ENCODE measurements at regions not wholly inside any gene's neighbourhood (a gene's known extent, or its start where the extent isn't known, plus 50 kb on each side); places are given as distances from the start of the nearest gene placed in this dataset.
"Not testable (repeated sequence)": the region's sequence is repeated elsewhere in the genome, so short reads cannot be mapped to it uniquely, and the experiment has no call there.

DNA sequence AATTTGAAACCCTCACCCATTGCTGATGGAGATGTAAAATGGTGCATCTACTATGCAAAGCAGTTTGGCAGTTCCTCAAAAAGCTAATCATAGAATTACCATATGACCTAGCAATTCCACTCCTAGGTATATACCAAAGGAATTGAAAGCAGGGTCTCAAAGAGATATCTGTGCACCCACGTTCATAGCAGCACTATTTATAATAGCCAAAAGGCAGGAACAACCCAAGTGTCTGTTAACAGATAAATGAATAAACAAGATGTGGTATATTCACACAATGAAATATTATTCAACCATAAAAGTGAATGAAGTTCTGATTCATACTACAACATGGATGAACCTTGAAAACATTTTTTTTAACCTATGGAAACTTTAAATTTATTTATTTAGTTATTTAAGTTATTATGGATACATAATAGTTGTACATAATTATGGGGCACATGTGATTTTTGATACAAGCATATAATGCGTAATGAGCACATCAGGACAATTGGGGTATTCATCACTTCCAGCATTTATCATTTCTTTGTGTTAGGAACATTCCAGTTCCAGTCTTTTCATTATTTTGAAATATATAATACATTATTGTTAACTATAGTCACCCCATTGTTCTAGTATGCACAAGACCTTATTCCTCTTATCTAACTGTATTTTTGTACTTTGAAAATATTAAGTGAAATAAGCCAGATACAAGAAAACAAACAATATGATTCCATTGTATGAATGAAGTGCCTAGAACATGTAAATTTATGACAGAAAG lies 205.6 kb upstream of the CNKSR2 start:
- H3K27ac Mint-ChIP-seq: no peak overlapping the region
- ChIA-PET POLR2A (no interaction called here), CTCF (no interaction called here)
- no peaks in the 10 kb centered on the region for H3K9me3 Mint-ChIP-seq
- no peaks in the 10 kb centered on the region for H3K36me3 Mint-ChIP-seq (ENCODE audit: low read depth)
- H3K4me1 Mint-ChIP-seq: no peaks in the 10 kb centered on the region
- no peaks in the 10 kb centered on the region for H3K27me3 Mint-ChIP-seq
- H3K4me3 Mint-ChIP-seq: no peak overlapping the region
- no peak for DNase-seq

DNA sequence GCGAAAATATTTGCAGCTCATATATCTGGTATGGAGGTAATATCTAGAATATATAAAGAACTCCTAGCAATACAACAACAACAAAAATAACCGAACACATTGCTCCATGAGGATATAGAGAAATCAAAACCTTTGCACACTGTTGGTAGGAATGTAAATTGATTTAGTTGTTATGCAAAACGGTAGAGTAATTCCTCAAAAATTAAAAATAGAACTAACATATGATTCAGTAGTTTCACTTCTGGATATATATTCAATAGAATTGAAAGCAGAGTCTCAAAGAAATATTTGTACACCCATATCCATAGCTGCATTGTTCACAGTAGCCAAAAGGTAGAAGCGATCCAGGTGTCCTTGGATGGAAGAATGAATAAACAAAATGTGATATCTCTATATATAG lies 203.0 kb upstream of the CNKSR2 start:
- Mint-ChIP-seq H3K4me3 (no peak overlapping the region), H3K27me3 (no peaks in the 10 kb centered on the region), H3K4me1 (no peaks in the 10 kb centered on the region), H3K36me3 (ENCODE audit: low read depth) (no peaks in the 10 kb centered on the region), H3K9me3 (no peaks in the 10 kb centered on the region), H3K27ac (no peak overlapping the region)
- DNase-seq: no peak
- ChIA-PET POLR2A (no interaction called here), CTCF (no interaction called here)

DNA sequence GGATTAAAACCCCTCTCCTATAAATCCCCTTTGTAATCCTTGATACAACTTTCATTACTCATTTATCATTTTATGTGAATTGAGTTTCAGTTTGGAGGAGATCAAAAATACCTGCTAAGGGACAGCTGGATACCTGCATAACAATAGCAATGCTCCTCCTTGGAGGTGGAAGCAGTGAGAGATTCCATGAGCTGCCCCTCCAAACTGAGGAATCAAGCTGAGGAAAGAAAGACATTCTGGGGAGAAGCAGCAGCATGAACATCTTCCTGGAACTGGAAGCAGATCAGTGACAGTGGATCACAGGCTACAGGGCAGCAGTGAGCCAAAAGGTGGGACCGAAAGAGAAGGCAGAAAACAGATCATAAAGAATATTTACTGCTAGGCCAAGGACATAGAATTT lies 199.8 kb upstream of the CNKSR2 start:
- ChIA-PET POLR2A (no interaction called here), CTCF (no interaction called here)
- Mint-ChIP-seq H3K36me3 (ENCODE audit: low read depth) (no peaks in the 10 kb centered on the region), H3K27me3 (no peaks in the 10 kb centered on the region), H3K4me1 (no peaks in the 10 kb centered on the region), H3K9me3 (no peaks in the 10 kb centered on the region), H3K4me3 (no peak overlapping the region), H3K27ac (no peak overlapping the region)
- no peak for DNase-seq

DNA sequence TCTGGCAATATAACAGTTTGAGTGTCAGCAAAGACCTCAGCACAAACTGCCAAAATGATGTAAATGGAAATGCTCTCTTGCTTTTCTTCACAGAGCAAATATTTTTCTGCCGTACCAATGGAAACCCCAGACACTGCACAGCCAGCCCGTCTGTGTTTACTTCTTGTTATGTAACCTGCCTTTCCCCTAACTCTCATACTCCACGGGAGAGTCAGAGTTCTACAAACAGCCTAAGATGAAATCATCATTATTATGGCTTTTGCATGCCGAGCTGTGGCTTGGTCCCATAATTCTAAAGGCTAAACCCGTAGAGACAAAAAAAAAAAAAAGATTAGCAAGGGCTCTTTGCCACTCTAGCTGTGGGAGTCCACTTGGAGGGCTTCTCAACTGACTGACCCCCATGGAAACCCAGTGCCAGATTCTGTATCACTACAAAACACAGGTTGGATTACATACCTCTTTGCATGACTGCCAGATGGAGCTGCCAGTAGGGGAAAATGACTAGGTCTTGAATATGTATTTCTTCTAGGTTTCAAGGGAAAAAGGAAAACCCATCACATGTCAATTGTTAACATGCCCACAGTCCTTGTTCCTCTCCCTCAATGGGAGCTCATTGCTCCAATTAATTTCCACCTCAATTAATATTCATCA lies 197.2 kb upstream of the CNKSR2 start:
- Mint-ChIP-seq H3K9me3 (no peaks in the 10 kb centered on the region), H3K27ac (no peak overlapping the region), H3K27me3 (no peaks in the 10 kb centered on the region), H3K4me1 (no peaks in the 10 kb centered on the region), H3K36me3 (ENCODE audit: low read depth) (no peaks in the 10 kb centered on the region), H3K4me3 (no peak overlapping the region)
- ChIA-PET CTCF (no interaction called here), POLR2A (no interaction called here)
- DNase-seq: no peak

DNA sequence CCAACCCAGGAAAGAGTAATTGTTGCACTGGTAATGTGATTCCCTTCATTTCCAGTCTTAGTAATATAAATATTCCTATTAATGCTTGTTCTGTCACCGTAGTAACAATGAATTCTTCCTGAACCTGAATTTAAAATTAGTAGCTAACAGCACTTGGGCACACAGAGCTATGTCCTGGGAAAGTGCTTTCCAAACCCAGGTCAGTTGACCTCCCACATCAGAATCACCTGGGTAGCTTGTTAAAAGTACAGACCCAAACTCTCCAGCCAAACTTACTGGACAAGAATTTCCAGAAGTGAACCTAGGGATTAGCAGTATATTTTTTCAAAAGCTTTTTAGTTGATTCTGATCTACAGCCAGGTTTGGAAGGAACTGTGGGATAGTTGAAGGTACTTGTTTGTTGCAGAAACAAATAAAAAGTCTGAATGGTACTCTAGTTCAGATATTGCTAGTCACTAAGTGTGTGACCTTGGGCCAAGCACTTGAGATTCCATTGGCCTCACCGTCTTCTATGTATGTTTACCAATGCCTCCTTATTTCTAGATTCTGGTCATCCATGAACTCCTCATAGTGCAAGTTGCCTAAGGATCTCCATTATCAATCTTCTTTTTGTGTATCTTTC lies 192.9 kb upstream of the CNKSR2 start:
- ChIA-PET CTCF (no interaction called here), POLR2A (no interaction called here)
- H3K4me3 Mint-ChIP-seq: no peak overlapping the region
- no peaks in the 10 kb centered on the region for H3K27me3 Mint-ChIP-seq
- no peaks in the 10 kb centered on the region for H3K4me1 Mint-ChIP-seq
- H3K27ac Mint-ChIP-seq: no peak overlapping the region
- no peak for DNase-seq
- H3K9me3 Mint-ChIP-seq: no peaks in the 10 kb centered on the region
- no peaks in the 10 kb centered on the region for H3K36me3 Mint-ChIP-seq (ENCODE audit: low read depth)

DNA sequence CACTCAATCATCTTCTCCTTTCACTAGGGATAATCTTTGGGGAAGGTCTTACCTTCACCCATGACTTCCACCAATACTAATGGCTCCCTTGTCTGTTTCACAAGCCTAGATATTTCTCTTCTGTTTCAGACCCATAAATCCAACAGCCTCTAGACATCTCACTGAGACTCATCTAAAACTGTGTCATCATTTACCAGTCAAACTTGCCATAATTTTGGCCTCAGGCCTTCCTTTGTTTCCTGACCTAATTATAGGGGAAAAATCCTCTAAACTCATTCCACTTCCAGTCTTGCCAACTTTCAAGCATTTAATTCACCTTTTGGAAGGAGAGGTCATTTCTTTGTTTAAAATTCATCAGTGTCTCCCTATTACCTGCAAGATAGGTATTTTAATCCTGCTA lies 181.0 kb upstream of the CNKSR2 start:
- Mint-ChIP-seq H3K27ac (no peak overlapping the region), H3K9me3 (peaks cover 3% of the 10 kb centered on the region), H3K4me1 (no peaks in the 10 kb centered on the region), H3K36me3 (ENCODE audit: low read depth) (no peaks in the 10 kb centered on the region), H3K27me3 (no peaks in the 10 kb centered on the region), H3K4me3 (no peak overlapping the region)
- POLR2A ChIA-PET: no interaction called here
- CTCF ChIA-PET: no interaction called here
- no peak for DNase-seq

DNA sequence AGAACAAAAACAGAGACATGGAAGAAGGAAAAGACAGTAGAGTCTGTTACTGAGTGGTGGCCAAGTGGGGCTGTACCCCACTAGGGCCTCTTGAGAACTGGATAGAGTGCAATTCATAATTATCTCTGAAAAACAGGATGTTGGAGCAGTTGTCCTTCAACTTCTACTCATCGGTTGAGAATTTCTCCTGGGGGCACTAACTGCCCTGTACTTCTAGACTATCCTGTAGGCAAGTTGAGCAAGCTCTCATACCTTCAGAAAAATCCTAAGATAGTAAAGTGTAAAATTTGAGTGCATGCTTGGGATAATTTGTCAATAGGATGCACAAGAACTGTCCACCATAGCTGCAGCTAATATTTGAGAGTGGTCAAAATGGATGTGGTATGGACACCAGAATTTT lies 179.7 kb upstream of the CNKSR2 start:
- no peaks in the 10 kb centered on the region for H3K9me3 Mint-ChIP-seq
- no peak overlapping the region for H3K27ac Mint-ChIP-seq
- DNase-seq: no peak
- no peaks in the 10 kb centered on the region for H3K4me1 Mint-ChIP-seq
- no peaks in the 10 kb centered on the region for H3K27me3 Mint-ChIP-seq
- no peaks in the 10 kb centered on the region for H3K36me3 Mint-ChIP-seq (ENCODE audit: low read depth)
- POLR2A ChIA-PET: no interaction called here
- CTCF ChIA-PET: no interaction called here
- H3K4me3 Mint-ChIP-seq: no peak overlapping the region

DNA sequence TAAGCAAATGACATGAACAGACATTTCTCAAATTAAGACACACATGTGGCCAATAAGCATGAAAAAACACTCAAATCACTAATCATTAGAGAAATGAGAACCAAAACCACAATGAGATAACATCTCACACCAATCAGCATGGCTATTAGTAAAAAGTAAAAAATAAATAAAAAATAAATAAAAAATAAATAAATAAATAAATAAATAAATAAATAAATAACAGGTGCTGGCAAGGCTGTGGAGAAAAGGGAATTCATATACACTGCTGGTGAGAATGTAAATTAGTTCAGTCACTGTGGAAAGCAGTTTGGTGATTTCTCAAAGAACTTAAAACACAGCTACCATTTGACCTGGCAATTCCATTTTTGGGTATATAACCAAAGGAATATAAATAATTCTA lies 167.1 kb upstream of the CNKSR2 start:
- H3K36me3 Mint-ChIP-seq (ENCODE audit: low read depth): no peaks in the 10 kb centered on the region
- DNase-seq: no peak
- no peak overlapping the region for H3K27ac Mint-ChIP-seq
- no peaks in the 10 kb centered on the region for H3K9me3 Mint-ChIP-seq
- H3K4me1 Mint-ChIP-seq: no peaks in the 10 kb centered on the region
- H3K27me3 Mint-ChIP-seq: no peaks in the 10 kb centered on the region
- CTCF ChIA-PET: no interaction called here
- POLR2A ChIA-PET: no interaction called here
- H3K4me3 Mint-ChIP-seq: no peak overlapping the region

DNA sequence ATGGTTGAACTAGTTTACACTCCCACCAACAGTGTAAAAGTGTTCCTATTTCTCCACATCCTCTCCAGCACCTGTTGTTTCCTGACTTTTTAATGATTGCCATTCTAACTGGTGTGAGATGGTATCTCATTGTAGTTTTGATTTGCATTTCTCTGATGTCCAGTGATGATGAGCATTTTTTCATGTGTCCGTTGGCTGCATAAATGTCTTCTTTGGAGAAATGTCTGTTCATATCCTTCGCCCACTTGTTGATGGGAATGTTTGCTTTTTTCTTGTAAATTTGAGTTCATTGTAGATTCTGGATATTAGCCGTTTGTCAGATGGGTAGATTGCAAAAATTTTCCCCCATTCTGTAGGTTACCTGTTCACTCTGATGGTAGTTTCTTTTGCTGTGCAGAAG lies 155.0 kb upstream of the CNKSR2 start:
- H3K4me1 Mint-ChIP-seq; H3K27me3 Mint-ChIP-seq; DNase-seq; CTCF ChIA-PET; POLR2A ChIA-PET; H3K27ac Mint-ChIP-seq; H3K9me3 Mint-ChIP-seq; H3K4me3 Mint-ChIP-seq; H3K36me3 Mint-ChIP-seq (ENCODE audit: low read depth): not testable (repeated sequence)

DNA sequence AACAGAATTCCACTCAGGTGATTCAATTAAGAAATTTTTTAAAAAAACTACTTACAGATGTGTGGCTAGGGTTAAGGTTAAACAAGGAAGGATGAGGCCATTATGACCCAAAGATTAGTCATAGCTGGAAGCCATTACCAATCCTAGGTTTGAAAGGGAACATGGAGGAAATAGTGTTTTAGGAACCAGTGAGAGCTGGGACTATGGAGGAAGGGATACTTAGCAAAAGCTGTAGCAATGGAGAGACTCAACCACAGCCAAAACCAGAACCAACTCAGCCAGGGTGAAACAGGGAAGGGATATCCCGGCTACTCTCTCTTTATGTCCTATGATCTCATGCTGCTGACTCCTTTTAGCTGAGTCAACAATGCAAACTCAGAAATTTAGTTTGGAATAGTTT lies 148.6 kb upstream of the CNKSR2 start:
- CTCF ChIA-PET: no interaction called here
- H3K4me3 Mint-ChIP-seq: no peak overlapping the region
- POLR2A ChIA-PET: no interaction called here

DNA sequence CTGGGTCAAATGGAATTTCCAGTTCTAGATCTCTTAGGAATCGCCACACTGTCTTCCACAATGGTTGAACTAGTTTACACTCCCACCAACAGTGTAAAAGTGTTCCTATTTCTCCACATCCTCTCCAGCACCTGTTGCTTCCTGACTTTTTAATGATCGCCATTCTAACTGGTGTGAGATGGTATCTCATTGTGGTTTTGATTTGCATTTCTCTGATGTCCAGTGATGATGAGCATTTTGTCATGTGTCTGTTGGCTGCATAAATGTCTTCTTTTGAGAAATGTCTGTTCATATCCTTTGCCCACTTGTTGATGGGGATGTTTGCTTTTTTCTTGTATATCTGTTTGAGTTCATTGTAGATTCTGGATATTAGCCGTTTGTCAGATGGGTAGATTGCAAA lies 145.2 kb upstream of the CNKSR2 start:
- H3K27ac Mint-ChIP-seq; H3K27me3 Mint-ChIP-seq; H3K36me3 Mint-ChIP-seq (ENCODE audit: low read depth); H3K4me3 Mint-ChIP-seq; H3K4me1 Mint-ChIP-seq; DNase-seq; H3K9me3 Mint-ChIP-seq; CTCF ChIA-PET; POLR2A ChIA-PET: not testable (repeated sequence)

More for the DNA sequence above, 148.6 kb upstream of the CNKSR2 start:
- no peaks in the 10 kb centered on the region for H3K9me3 Mint-ChIP-seq
- H3K27me3 Mint-ChIP-seq: no peaks in the 10 kb centered on the region
- DNase-seq: no peak
- no peaks in the 10 kb centered on the region for H3K4me1 Mint-ChIP-seq
- H3K36me3 Mint-ChIP-seq (ENCODE audit: low read depth): no peaks in the 10 kb centered on the region
- no peak overlapping the region for H3K27ac Mint-ChIP-seq

DNA sequence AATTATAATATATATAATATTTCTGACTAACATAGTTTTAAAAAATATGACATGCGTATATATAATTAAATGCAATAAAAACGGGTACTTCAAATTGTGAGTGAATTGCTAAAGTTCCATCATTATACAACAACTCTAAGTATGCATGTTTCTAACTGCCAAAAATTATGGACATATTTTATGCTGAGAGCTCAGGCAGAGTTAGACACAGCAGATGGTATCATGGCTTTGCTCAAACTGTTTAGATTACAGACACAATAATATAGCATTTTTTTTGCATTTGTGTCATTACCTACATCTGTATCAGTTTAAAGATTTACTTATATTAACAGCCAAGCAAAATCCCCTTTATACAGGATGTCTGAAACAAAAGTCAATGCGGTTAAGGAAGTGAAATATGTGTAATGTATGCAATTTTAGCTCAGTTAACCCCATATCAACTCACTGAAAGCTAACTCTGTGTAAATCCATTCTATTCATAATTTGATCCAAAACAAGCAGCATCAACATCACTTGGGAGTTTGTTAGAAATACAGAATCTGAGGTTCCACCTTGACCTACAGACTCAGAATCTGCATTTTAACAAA lies 119.1 kb upstream of the CNKSR2 start:
- POLR2A ChIA-PET: no interaction called here
- Mint-ChIP-seq H3K27ac (no peak overlapping the region), H3K36me3 (ENCODE audit: low read depth) (no peaks in the 10 kb centered on the region), H3K9me3 (no peaks in the 10 kb centered on the region), H3K27me3 (no peaks in the 10 kb centered on the region), H3K4me3 (no peak overlapping the region), H3K4me1 (no peaks in the 10 kb centered on the region)
- no peak for DNase-seq
- CTCF ChIA-PET: no interaction called here

DNA sequence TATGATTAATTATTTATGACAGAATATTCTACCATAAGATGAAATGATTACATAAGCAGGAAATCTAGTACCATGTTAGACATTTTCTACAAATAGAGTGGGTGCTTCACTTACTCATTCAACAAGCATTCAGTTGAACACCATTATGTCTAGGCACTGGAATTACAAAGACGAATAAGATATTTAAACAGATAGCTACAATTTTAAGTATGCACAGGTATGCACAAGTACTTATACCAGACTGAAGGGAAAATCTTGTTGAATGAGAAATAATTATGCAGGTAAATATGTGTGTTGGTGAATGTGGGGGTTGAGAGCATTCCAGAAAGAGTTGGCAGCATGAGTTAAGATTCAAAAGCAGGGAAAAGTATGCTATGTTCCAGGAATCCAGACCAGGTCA lies 107.3 kb upstream of the CNKSR2 start:
- POLR2A ChIA-PET: no interaction called here
- H3K27ac Mint-ChIP-seq: no peak overlapping the region
- CTCF ChIA-PET: no interaction called here
- H3K9me3 Mint-ChIP-seq: peaks cover 3% of the 10 kb centered on the region
- H3K4me1 Mint-ChIP-seq: no peaks in the 10 kb centered on the region
- DNase-seq: no peak
- no peaks in the 10 kb centered on the region for H3K36me3 Mint-ChIP-seq (ENCODE audit: low read depth)
- H3K4me3 Mint-ChIP-seq: no peak overlapping the region
- no peaks in the 10 kb centered on the region for H3K27me3 Mint-ChIP-seq

Data from activated CD4-positive, alpha-beta T cell treated with anti-CD3 and anti-CD28 coated beads, Interleukin-2, amount 10 ng/mL, durations not matched to agents 7 days and 5 days (primary cell).